ENCODE measurements at regions not wholly inside any gene's neighbourhood (a gene's known extent, or its start where the extent isn't known, plus 50 kb on each side); places are given as distances from the start of the nearest gene placed in this dataset.
A peak's percentile ranks its signal among the peaks of the same experiment; 100 is the strongest.

- peak; percentile 34 for DNase-seq (ENCODE audit: low spot score)
These were observed 650.8 kb upstream of the FAM241A start for GRCh38 chr4:111494471-111494870.

GRCh38 chr4:111494971-111495370 is 650.3 kb upstream of the FAM241A start:
- no peak for DNase-seq (ENCODE audit: low spot score)

- DNase-seq (ENCODE audit: low spot score), result no peak
These were observed 646.0 kb upstream of the FAM241A start for GRCh38 chr4:111499291-111499690.

GRCh38 chr4:111499706-111500105 is 645.5 kb upstream of the FAM241A start:
- DNase-seq (ENCODE audit: low spot score), result no peak

GRCh38 chr4:111500858-111501257 is 644.4 kb upstream of the FAM241A start:
- DNase-seq (ENCODE audit: low spot score), result no peak

GRCh38 chr4:111501946-111502345 is 643.3 kb upstream of the FAM241A start:
- DNase-seq (ENCODE audit: low spot score), result no peak

GRCh38 chr4:111502626-111503025 is 642.6 kb upstream of the FAM241A start:
- DNase-seq (ENCODE audit: low spot score), result no peak

GRCh38 chr4:111506706-111507105 is 638.5 kb upstream of the FAM241A start:
- no peak for DNase-seq (ENCODE audit: low spot score)

GRCh38 chr4:111510535-111510934 is 634.7 kb upstream of the FAM241A start:
- DNase-seq (ENCODE audit: low spot score), result no peak

GRCh38 chr4:111512081-111512783 is 633.0 kb upstream of the FAM241A start:
- peak; percentile 46 for DNase-seq (ENCODE audit: low spot score)

GRCh38 chr4:111519683-111520082 is 625.6 kb upstream of the FAM241A start:
- DNase-seq (ENCODE audit: low spot score), result no peak

GRCh38 chr4:111530446-111530845 is 614.8 kb upstream of the FAM241A start:
- DNase-seq (ENCODE audit: low spot score), result no peak

- DNase-seq (ENCODE audit: low spot score), result no peak
These were observed 609.5 kb upstream of the FAM241A start for GRCh38 chr4:111535792-111536191.

- DNase-seq (ENCODE audit: low spot score), result no peak
These were observed 608.1 kb upstream of the FAM241A start for GRCh38 chr4:111537165-111537564.

GRCh38 chr4:111537871-111538270 is 607.4 kb upstream of the FAM241A start:
- peak; percentile 43 for DNase-seq (ENCODE audit: low spot score)

- no peak for DNase-seq (ENCODE audit: low spot score)
These were observed 604.6 kb upstream of the FAM241A start for GRCh38 chr4:111540671-111541070.

- DNase-seq (ENCODE audit: low spot score), result peak; percentile 22
These were observed 603.2 kb upstream of the FAM241A start for GRCh38 chr4:111542056-111542455.

- DNase-seq (ENCODE audit: low spot score), result no peak
These were observed 598.4 kb upstream of the FAM241A start for GRCh38 chr4:111546881-111547280.

- peak; percentile 17 for DNase-seq (ENCODE audit: low spot score)
These were observed 589.0 kb upstream of the FAM241A start for GRCh38 chr4:111556141-111556781.

- no peak for DNase-seq (ENCODE audit: low spot score)
These were observed 588.4 kb upstream of the FAM241A start for GRCh38 chr4:111556851-111557250.

GRCh38 chr4:111562826-111563225 is 582.4 kb upstream of the FAM241A start:
- peak; percentile 12 for DNase-seq (ENCODE audit: low spot score)

- no peak for DNase-seq (ENCODE audit: low spot score)
These were observed 572.8 kb upstream of the FAM241A start for GRCh38 chr4:111572470-111572869.

GRCh38 chr4:111573386-111573785 is 571.9 kb upstream of the FAM241A start:
- DNase-seq (ENCODE audit: low spot score), result no peak

- DNase-seq (ENCODE audit: low spot score), result no peak
These were observed 565.5 kb upstream of the FAM241A start for GRCh38 chr4:111579767-111580166.

All from GM03348 (cell line).